Colon (tissue), 2 donors: ENCODE measurements at regions not wholly inside any gene's neighbourhood (a gene's known extent, or its start where the extent isn't known, plus 50 kb on each side); places are given as distances from the start of the nearest gene placed in this dataset.
"Not testable (repeated sequence)": the region's sequence is repeated elsewhere in the genome, so short reads cannot be mapped to it uniquely, and the experiment has no call there.

Experiments
- FAIRE-seq: peaks from 2 replicates; lab custom pipeline; 2012; peaks lifted over from hg19 to GRCh38; lab: Jason Lieb, UNC
- donor health status: control.
- donor health status: control.

DNA sequence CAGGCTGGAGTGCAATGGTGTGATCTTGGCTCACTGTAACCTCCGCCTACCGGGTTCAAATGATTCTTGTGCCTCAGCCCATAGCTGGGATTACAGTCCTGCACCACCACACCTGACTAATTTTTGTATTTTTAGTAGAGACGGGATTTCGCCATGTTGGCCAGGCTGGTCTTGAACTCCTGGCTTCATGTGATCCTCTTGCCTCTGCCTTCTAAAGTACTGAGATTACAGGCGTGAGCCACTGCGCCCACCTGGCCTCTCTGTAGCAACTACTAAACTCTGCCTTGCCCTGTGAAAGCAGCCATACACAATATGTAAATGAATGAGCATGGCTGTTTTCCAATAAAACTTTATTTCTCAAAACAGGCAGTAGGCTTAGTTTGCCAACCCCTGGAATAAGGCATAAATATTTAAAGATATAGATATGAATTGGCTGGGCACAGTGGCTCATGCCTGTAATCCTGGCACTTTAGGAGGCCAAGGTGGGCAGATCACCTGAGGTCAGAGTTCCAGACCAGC lies 127.9 kb upstream of the ZNF217 start:
- not testable (repeated sequence) for FAIRE-seq

GRCh38 chr20:53719171-53719803 lies 125.6 kb upstream of the ZNF217 start:
- not testable (repeated sequence) for FAIRE-seq

GRCh38 chr20:53718142-53719021 lies 124.7 kb upstream of the ZNF217 start:
- FAIRE-seq = no peak

DNA sequence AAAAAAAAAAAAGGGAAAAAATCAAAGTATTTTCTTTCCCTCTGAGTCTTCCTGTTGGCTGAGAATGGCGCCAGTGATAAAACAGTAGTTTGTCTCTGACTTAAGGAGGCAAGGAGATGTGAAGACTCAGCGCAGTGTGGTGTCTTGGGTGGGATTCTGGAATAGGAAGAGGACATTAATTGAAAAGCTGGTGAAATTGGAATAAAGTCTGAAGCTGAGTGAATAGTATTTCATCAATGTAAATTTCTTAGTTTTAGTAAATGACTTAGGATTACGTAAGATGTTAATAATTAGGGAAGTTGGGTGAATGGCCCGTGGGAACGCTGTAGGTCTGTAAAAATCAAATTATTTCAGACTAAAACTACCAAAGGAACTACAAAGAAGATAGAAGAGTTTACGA lies 122.8 kb upstream of the ZNF217 start:
- no peak for FAIRE-seq

GRCh38 chr20:53714524-53714923 lies 120.9 kb upstream of the ZNF217 start:
- no peak for FAIRE-seq

DNA sequence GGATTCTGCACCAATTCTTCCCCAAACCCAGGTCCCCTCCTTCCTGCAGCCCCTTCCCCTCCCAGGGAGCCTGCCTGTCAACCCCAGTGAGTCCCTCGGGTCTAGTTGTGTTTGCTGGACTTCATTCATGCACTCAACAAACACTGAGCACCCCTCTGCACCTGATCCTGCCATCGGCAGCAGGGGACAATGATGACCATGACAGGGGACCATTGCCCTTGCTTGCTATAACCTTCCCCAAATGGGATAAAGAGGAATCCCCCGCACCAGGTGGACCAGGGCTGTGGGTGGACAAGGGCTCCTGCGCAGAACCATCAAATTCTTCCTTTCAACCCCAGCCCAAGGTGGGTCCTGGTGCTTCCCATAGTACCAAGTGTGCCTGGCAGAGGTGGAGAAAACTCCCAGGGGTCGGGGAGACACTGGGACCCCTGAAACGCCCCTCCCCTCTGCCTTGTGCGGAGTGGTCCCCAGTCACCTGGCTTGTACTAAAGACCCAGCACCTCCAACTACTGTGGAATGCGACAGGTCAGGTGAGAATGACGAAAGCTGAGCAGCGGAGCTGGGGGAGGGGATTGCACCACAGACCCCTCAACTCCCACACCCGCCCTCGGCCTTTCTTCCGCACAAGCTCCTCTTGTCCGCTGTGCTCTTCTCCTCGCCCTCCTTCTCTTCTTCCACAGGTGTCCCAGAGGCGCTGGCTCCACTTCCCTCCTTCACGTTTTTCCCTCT lies 119.9 kb upstream of the ZNF217 start:
- FAIRE-seq = no peak

- no peak for FAIRE-seq
These were observed 118.8 kb upstream of the ZNF217 start for GRCh38 chr20:53712212-53712977.

DNA sequence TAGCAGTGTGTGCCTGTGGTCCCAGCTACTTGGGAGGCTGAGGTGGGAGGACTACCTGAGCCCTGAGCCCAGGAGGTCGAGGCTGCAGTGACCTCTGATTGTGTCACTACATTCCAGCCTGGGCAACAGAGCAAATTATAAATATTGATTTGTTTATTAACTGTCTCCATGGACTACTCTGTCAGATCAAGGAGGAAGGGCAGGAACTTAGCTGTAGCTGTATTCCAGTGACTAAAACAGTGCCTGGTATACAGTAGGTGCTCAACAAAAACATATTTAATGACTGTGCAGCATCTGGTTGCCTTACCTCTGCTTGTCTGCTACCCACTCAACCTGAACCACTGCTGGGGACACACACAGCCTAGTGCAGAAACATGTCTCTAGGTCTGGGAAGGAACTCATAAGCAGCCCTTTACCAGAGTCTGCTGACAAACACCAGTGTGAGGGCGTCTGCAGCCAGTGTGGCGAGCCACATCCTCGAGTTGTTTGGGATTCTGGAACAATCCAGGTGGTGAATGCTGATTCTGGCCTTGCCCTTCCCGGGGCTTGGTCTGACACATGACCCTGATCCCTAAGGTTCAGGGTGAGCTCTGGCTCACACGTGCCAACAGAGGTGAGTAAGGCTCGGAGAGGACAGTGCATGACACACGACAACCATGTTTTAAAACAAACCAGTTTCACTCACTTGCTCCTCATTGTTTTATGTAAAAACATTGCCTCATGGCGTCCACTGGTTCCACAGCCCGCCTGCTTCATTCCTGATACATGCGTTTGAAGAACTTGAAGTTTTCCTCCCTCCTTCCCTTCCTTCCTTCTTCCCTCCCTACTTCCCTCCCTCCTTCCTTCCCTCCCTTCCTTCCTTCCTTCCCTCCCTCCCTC lies 117.9 kb upstream of the ZNF217 start:
- FAIRE-seq = no peak

GRCh38 chr20:53708129-53708968 lies 114.7 kb upstream of the ZNF217 start:
- no peak for FAIRE-seq

GRCh38 chr20:53707371-53708055 lies 113.9 kb upstream of the ZNF217 start:
- FAIRE-seq = no peak

DNA sequence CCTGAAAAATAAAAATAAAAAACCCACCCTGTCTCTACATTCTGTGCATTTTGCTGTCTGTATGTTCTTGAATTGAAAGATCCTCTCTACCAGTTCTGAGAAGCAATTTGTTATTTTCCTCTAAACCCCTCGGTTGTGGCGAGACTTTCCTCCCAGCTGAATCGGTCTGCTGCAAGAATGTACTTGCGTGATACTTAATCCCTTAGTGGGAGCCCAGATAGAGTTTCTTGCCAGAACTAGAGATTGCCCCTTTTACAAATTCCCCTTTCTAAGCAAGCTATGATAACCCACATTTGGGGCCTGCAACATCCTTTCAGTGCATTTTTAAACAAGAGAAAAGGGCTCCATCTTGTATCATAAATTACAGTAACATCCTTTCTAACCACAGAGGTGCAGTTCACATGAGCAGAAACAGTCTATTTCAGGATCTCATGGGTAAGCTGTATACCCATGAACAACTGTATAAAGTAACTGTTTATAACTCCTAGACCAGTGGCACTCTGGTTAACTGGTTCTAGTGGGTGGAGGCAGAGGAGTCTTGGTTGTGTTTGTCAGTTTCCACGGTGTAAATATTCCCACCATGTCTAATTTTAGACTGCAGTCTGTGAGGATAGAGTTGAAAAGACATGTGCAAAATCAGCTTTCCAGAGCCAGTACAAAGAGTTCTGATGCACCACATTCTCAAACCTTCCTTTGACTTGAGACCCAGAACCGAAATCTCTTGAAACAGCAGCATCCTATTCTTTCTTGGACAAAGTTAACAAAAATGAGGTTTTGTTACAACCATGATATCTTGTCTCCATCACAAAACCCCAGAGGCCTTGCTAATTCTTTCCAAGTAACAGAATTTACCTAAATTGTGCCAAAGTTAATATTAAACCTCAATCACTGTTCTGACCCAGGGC lies 113.1 kb upstream of the ZNF217 start:
- no peak for FAIRE-seq

GRCh38 chr20:53706008-53706465 lies 112.4 kb upstream of the ZNF217 start:
- no peak for FAIRE-seq

DNA sequence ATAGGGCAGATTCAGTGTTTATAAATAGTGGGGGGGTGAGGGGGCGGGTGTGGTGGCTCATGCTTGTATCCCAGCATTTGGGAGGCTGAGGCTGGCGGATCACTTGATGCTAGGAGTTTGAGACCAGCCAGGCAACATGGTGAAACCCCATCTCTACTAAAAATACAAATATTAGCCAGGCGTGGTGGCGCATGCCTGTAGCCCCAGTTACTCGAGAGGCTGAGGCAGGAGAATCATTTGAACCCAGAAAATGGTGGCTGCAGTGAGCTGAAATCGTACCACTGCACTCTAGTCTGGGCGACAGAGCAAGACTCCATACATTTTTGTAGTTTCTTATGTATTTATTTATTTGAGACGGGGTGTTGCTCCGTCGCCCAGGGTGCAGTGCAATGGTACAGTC lies 109.0 kb upstream of the ZNF217 start:
- no peak for FAIRE-seq

GRCh38 chr20:53699906-53700305 lies 106.3 kb upstream of the ZNF217 start:
- no peak for FAIRE-seq

- no peak for FAIRE-seq
These were observed 105.5 kb upstream of the ZNF217 start for GRCh38 chr20:53699085-53699674.

GRCh38 chr20:53698371-53698978 lies 104.8 kb upstream of the ZNF217 start:
- no peak for FAIRE-seq

DNA sequence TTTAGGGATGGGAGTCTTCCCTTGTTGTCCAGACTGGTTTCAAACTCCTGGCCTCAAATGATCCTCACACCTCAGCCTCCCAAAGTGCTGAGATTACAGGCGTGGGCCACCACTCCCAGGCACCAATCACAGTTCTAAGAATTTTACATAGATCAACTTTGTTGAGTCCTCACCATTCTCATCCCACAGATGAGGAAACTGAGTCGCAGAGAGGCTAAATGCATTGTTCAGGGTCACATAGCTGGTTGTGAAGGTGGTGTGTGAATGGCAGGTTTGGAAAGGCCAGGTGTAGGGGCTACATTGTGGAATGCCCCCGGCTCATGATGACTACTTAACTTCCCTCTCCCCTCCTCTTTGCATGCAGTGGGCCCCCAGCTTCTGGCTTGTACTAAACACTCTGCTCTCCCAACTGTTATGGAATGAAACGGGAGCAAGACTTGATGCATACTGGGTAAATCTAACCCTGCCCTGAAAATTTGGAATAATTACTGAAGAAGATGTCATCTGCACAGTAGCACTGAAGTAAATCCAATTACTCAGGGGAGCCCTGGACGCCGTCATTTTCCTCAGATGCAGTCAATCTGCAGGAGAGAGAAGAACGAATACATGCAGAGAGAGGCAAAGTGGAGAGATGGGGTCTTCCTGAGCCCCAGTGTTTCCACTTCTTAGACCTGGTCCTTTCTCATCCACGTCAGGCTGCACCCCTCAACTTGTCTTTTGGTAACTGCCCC lies 102.3 kb upstream of the ZNF217 start:
- FAIRE-seq = no peak
